Neural progenitor cell (in vitro differentiated cells): ENCODE measurements at regions not wholly inside any gene's neighbourhood (a gene's known extent, or its start where the extent isn't known, plus 50 kb on each side); places are given as distances from the start of the nearest gene placed in this dataset.

Source experiments
- DNase-seq: peaks from one replicate; pipeline ENCODE4 v3.0.0-alpha.2; 2016; ENCODE audit warnings: low spot score
- H2AFZ ChIP-seq: fragments of 200-600 bp; sonication (generic); replicated peaks from 2 replicates; pipeline ENCODE4 v1.6.1; 2016; ENCODE audit warnings: antibody characterized with exemption
- H3F3A ChIP-seq: fragments of 200-600 bp; sonication (generic); 2 replicates; pipeline ENCODE4 v1.6.1; 2016; ENCODE audit warnings: antibody characterized with exemption, low read depth
- H3K27ac ChIP-seq: fragments of 200-600 bp; sonication (generic); 2 replicates; pipeline ENCODE4 v1.5.1; 2016; ENCODE audit warnings: mild to moderate bottlenecking
- H3K27me3 ChIP-seq: fragments of 200-600 bp; sonication (generic); 2 replicates; pipeline ENCODE4 v1.6.1; 2016; ENCODE audit warnings: mild to moderate bottlenecking, moderate library complexity
- H3K36me3 ChIP-seq: fragments of 200-600 bp; sonication (generic); 2 replicates; pipeline ENCODE4 v1.5.1; 2016
- H3K4me1 ChIP-seq: fragments of 200-600 bp; sonication (generic); 2 replicates; pipeline ENCODE4 v1.6.1; 2016; ENCODE audit warnings: mixed run types
- H3K4me2 ChIP-seq: fragments of 200-600 bp; sonication (generic); 2 replicates; pipeline ENCODE4 v1.6.1; 2016
- H3K4me3 ChIP-seq: fragments of 200-600 bp; sonication (generic); 2 replicates; pipeline ENCODE4 v1.5.1; 2016
- H3K79me2 ChIP-seq: fragments of 200-600 bp; sonication (generic); 2 replicates; pipeline ENCODE4 v1.6.1; 2016; ENCODE audit warnings: low read depth
- H3K9ac ChIP-seq: fragments of 200-600 bp; sonication (generic); 2 replicates; pipeline ENCODE4 v1.6.1; 2016
- H3K9me3 ChIP-seq: fragments of 200-600 bp; sonication (generic); 2 replicates; pipeline ENCODE4 v1.5.1; 2016; ENCODE audit warnings: low read depth
- H4K20me1 ChIP-seq: fragments of 200-600 bp; sonication (generic); 2 replicates; pipeline ENCODE4 v1.6.1; 2016; ENCODE audit warnings: low read depth
- H3K27ac Mint-ChIP-seq: 3 replicates; pipeline ENCODE4 v1.8.0; 2021; ENCODE audit warnings: mixed read lengths
- H3K27me3 Mint-ChIP-seq: 2 replicates; pipeline ENCODE4 v1.8.0; 2022; ENCODE audit warnings: low read depth, mild to moderate bottlenecking, inconsistent platforms, moderate library complexity, mixed read lengths; ENCODE audit not compliant: insufficient read depth
- H3K36me3 Mint-ChIP-seq: 3 replicates; pipeline ENCODE4 v1.8.0; 2021; ENCODE audit warnings: mixed read lengths
- H3K4me1 Mint-ChIP-seq: 3 replicates; pipeline ENCODE4 v1.8.0; 2021; ENCODE audit warnings: mixed read lengths
- H3K4me3 Mint-ChIP-seq: 3 replicates; pipeline ENCODE4 v1.8.0; 2021; ENCODE audit warnings: mild to moderate bottlenecking, moderate library complexity, mixed read lengths
- H3K9me3 Mint-ChIP-seq: 3 replicates; pipeline ENCODE4 v1.8.0; 2020; ENCODE audit warnings: mixed read lengths
- CTCF ChIP-seq: fragments of 200-600 bp; sonication (generic); IDR thresholded peaks from 2 replicates; pipeline ENCODE4 v1.5.1; 2017; ENCODE audit warnings: antibody characterized with exemption, mild to moderate bottlenecking
- EZH2 ChIP-seq: fragments of 200-600 bp; sonication (generic); IDR thresholded peaks from 2 replicates; pipeline ENCODE4 v1.6.1; 2017; ENCODE audit warnings: antibody characterized with exemption, mild to moderate bottlenecking, moderate library complexity
- EZH2phosphoT487 ChIP-seq: fragments of 200-600 bp; sonication (generic); IDR thresholded peaks from 2 replicates; pipeline ENCODE4 v1.6.1; 2017; ENCODE audit warnings: antibody characterized with exemption

- Histone ChIP-seq H3F3A (no peaks in the 10 kb centered on the region), H3K4me1 (no peaks in the 10 kb centered on the region), H3K27ac (no peak overlapping the region), H3K4me3 (no peak overlapping the region), H3K36me3 (no peaks in the 10 kb centered on the region), H3K79me2 (no peaks in the 10 kb centered on the region), H3K4me2 (no peak overlapping the region), H4K20me1 (no peaks in the 10 kb centered on the region), H3K27me3 (no peaks in the 10 kb centered on the region), H3K9ac (no peak overlapping the region), H3K9me3 (no peaks in the 10 kb centered on the region), H2AFZ (no peak overlapping the region)
- no peak for DNase-seq
- Mint-ChIP-seq H3K4me1 (no peaks in the 10 kb centered on the region), H3K4me3 (no peak overlapping the region), H3K36me3 (no peaks in the 10 kb centered on the region), H3K27me3 (peaks cover 5% of the 10 kb centered on the region), H3K9me3 (no peaks in the 10 kb centered on the region), H3K27ac (no peak overlapping the region)
- no peak for TF ChIP-seq EZH2
- TF ChIP-seq EZH2phosphoT487: no peak
- TF ChIP-seq CTCF: no peak
Measured at GRCh38 chr2:59655809-59656208, 897.6 kb downstream of the BCL11A start.

GRCh38 chr2:59654710-59655109 is 898.7 kb downstream of the BCL11A start:
- Histone ChIP-seq H3K4me1 (no peaks in the 10 kb centered on the region), H3K9me3 (no peaks in the 10 kb centered on the region), H4K20me1 (no peaks in the 10 kb centered on the region), H3K4me2 (no peak overlapping the region), H3K27me3 (no peaks in the 10 kb centered on the region), H3K36me3 (no peaks in the 10 kb centered on the region), H3K27ac (no peak overlapping the region), H3F3A (no peaks in the 10 kb centered on the region), H3K79me2 (no peaks in the 10 kb centered on the region), H3K9ac (no peak overlapping the region), H2AFZ (no peak overlapping the region), H3K4me3 (no peak overlapping the region)
- TF ChIP-seq CTCF (no peak), EZH2phosphoT487 (no peak), EZH2 (no peak)
- no peak overlapping the region for H3K27ac Mint-ChIP-seq
- no peaks in the 10 kb centered on the region for H3K36me3 Mint-ChIP-seq
- H3K27me3 Mint-ChIP-seq: peaks cover 7% of the 10 kb centered on the region
- no peak overlapping the region for H3K4me3 Mint-ChIP-seq
- H3K9me3 Mint-ChIP-seq: no peaks in the 10 kb centered on the region
- no peaks in the 10 kb centered on the region for H3K4me1 Mint-ChIP-seq
- no peak for DNase-seq

GRCh38 chr2:59653164-59653563 is 900.3 kb downstream of the BCL11A start:
- Histone ChIP-seq H3K9ac (no peak overlapping the region), H4K20me1 (no peaks in the 10 kb centered on the region), H3K27ac (no peak overlapping the region), H2AFZ (no peak overlapping the region), H3K36me3 (no peaks in the 10 kb centered on the region), H3K27me3 (no peaks in the 10 kb centered on the region), H3K4me1 (no peaks in the 10 kb centered on the region), H3K4me2 (no peak overlapping the region), H3F3A (no peaks in the 10 kb centered on the region), H3K9me3 (no peaks in the 10 kb centered on the region), H3K4me3 (no peak overlapping the region), H3K79me2 (no peaks in the 10 kb centered on the region)
- H3K4me1 Mint-ChIP-seq: no peaks in the 10 kb centered on the region
- DNase-seq: no peak
- H3K36me3 Mint-ChIP-seq: no peaks in the 10 kb centered on the region
- no peak overlapping the region for H3K27ac Mint-ChIP-seq
- no peak for TF ChIP-seq EZH2
- TF ChIP-seq CTCF: no peak
- no peak for TF ChIP-seq EZH2phosphoT487
- H3K9me3 Mint-ChIP-seq: no peaks in the 10 kb centered on the region
- H3K27me3 Mint-ChIP-seq: peaks cover 7% of the 10 kb centered on the region
- no peak overlapping the region for H3K4me3 Mint-ChIP-seq

GRCh38 chr2:59630789-59631188 is 922.7 kb downstream of the BCL11A start:
- Histone ChIP-seq H3K4me2 (no peak overlapping the region), H3K79me2 (no peaks in the 10 kb centered on the region), H3K9me3 (no peaks in the 10 kb centered on the region), H4K20me1 (no peaks in the 10 kb centered on the region), H3K27me3 (no peaks in the 10 kb centered on the region), H2AFZ (no peak overlapping the region), H3K27ac (no peak overlapping the region), H3K9ac (no peak overlapping the region), H3K4me1 (no peaks in the 10 kb centered on the region), H3K4me3 (no peak overlapping the region), H3K36me3 (no peaks in the 10 kb centered on the region), H3F3A (no peaks in the 10 kb centered on the region)
- Mint-ChIP-seq H3K9me3 (no peaks in the 10 kb centered on the region), H3K4me3 (no peak overlapping the region), H3K27me3 (peaks cover 3% of the 10 kb centered on the region), H3K36me3 (no peaks in the 10 kb centered on the region), H3K4me1 (no peaks in the 10 kb centered on the region), H3K27ac (no peak overlapping the region)
- TF ChIP-seq EZH2phosphoT487: no peak
- no peak for TF ChIP-seq CTCF
- no peak for TF ChIP-seq EZH2
- no peak for DNase-seq
